NCI-H1105 treated with DMSO at 0.1 percent for 48 hours (cell line): ENCODE measurements at regions not wholly inside any gene's neighbourhood (a gene's known extent, or its start where the extent isn't known, plus 50 kb on each side); places are given as distances from the start of the nearest gene placed in this dataset.
A peak's percentile ranks its signal among the peaks of the same experiment; 100 is the strongest.
"Not testable (repeated sequence)": the region's sequence is repeated elsewhere in the genome, so short reads cannot be mapped to it uniquely, and the experiment has no call there.

ENCODE experiments used
- DNase-seq: peaks from one replicate; lab custom pipeline; 2025; lab: John Stamatoyannopoulos, UW

GRCh38 chr12:92421701-92422100 lies 276.1 kb upstream of the BTG1 start:
- DNase-seq = no peak

GRCh38 chr12:92421042-92421441 lies 275.4 kb upstream of the BTG1 start:
- DNase-seq = no peak

GRCh38 chr12:92419201-92419600 lies 273.6 kb upstream of the BTG1 start:
- no peak for DNase-seq

GRCh38 chr12:92418381-92418780 lies 272.7 kb upstream of the BTG1 start:
- DNase-seq = no peak

GRCh38 chr12:92417373-92417772 lies 271.7 kb upstream of the BTG1 start:
- DNase-seq = no peak

- no peak for DNase-seq
These were observed 270.8 kb upstream of the BTG1 start for GRCh38 chr12:92416385-92416812.

GRCh38 chr12:92414170-92415070 lies 268.8 kb upstream of the BTG1 start:
- no peak for DNase-seq

- DNase-seq = no peak
These were observed 267.6 kb upstream of the BTG1 start for GRCh38 chr12:92413286-92413685.

GRCh38 chr12:92412856-92413255 lies 267.2 kb upstream of the BTG1 start:
- DNase-seq = no peak

- no peak for DNase-seq
These were observed 266.0 kb upstream of the BTG1 start for GRCh38 chr12:92411687-92412086.

GRCh38 chr12:92408072-92408900 lies 262.6 kb upstream of the BTG1 start:
- DNase-seq = peak; percentile 38

- not testable (repeated sequence) for DNase-seq
These were observed 260.9 kb upstream of the BTG1 start for GRCh38 chr12:92406404-92407070.

GRCh38 chr12:92405801-92406251 lies 260.2 kb upstream of the BTG1 start:
- DNase-seq = not testable (repeated sequence)

- no peak for DNase-seq
These were observed 259.3 kb upstream of the BTG1 start for GRCh38 chr12:92404921-92405320.

GRCh38 chr12:92404259-92404894 lies 258.7 kb upstream of the BTG1 start:
- DNase-seq = no peak

GRCh38 chr12:92403210-92404175 lies 257.8 kb upstream of the BTG1 start:
- DNase-seq = no peak

- no peak for DNase-seq
These were observed 256.8 kb upstream of the BTG1 start for GRCh38 chr12:92402415-92402814.

- DNase-seq = no peak
These were observed 254.4 kb upstream of the BTG1 start for GRCh38 chr12:92400006-92400405.

GRCh38 chr12:92398565-92399309 lies 253.1 kb upstream of the BTG1 start:
- DNase-seq = no peak
